IMR-90 (cell line): ENCODE measurements at regions not wholly inside any gene's neighbourhood (a gene's known extent, or its start where the extent isn't known, plus 50 kb on each side); places are given as distances from the start of the nearest gene placed in this dataset.

Experiments
- ATAC-seq: fragments of 200-7000 bp; cut with Tn5 transposase; 2 replicates; pipeline ENCODE4 v1.9.1; 2020; ENCODE audit warnings: low read depth, mild to moderate bottlenecking, moderate library complexity
- BruUV-seq: library from RNA; stranded (reverse); fragments of 400-500 nt; replicated peaks from 2 replicates; lab custom pipeline; 2021; lab: Mats Ljungman, UMichigan
- CTCF ChIA-PET: fragments of 300-600 bp; formaldehyde crosslinking; extraction: SDS; loops from one replicate; lab custom pipeline; 2021; ENCODE audit warnings: antibody characterized with exemption; lab: Yijun Ruan, JAX
- POLR2A ChIA-PET: fragments of 300-600 bp; sonication (Branson Sonifier 250); formaldehyde crosslinking; loops from one replicate; lab custom pipeline; 2022; ENCODE audit warnings: antibody characterized with exemption; ENCODE audit not compliant: unreplicated experiment; lab: Charles Lee
- DNase-seq: peaks from one replicate; pipeline ENCODE4 v3.0.0; 2013
- H2AFZ ChIP-seq: replicated peaks from 2 replicates; pipeline ENCODE3; 2013; ENCODE audit warnings: low read length, mild to moderate bottlenecking; ENCODE audit not compliant: poor library complexity
- H2AK5ac ChIP-seq: 2 replicates; pipeline ENCODE4 v1.6.1; 2013; ENCODE audit warnings: low read depth, low read length, inconsistent platforms
- H2AK9ac ChIP-seq: replicated peaks from 2 replicates; pipeline ENCODE3; 2013; ENCODE audit warnings: mild to moderate bottlenecking, low read depth, low read length, moderate library complexity; ENCODE audit not compliant: poor library complexity
- H2BK120ac ChIP-seq: 2 replicates; pipeline ENCODE4 v1.6.1; 2013; ENCODE audit warnings: low read depth, low read length, inconsistent platforms
- H2BK15ac ChIP-seq: 3 replicates; pipeline ENCODE4 v1.6.1; 2013; ENCODE audit warnings: low read depth, low read length, inconsistent platforms
- H2BK20ac ChIP-seq: 2 replicates; pipeline ENCODE4 v1.6.1; 2013; ENCODE audit warnings: low read depth, mild to moderate bottlenecking, inconsistent platforms, low read length, moderate library complexity
- H2BK5ac ChIP-seq: 2 replicates; pipeline ENCODE4 v1.6.1; 2013; ENCODE audit warnings: mild to moderate bottlenecking, low read depth, low read length, inconsistent platforms; ENCODE audit not compliant: poor library complexity, severe bottlenecking
- H3K14ac ChIP-seq: replicated peaks from 2 replicates; pipeline ENCODE4 v1.6.1; 2013; ENCODE audit warnings: low read depth, low read length, inconsistent platforms
- H3K18ac ChIP-seq: 2 replicates; pipeline ENCODE4 v1.6.1; 2013; ENCODE audit warnings: low read depth, low read length, control low read depth
- H3K23ac ChIP-seq: 2 replicates; pipeline ENCODE4 v1.6.1; 2013; ENCODE audit warnings: low read depth, low read length, inconsistent platforms
- H3K27ac ChIP-seq: 2 replicates; pipeline ENCODE4 v1.5.1; 2013; ENCODE audit warnings: mild to moderate bottlenecking, control low read depth, low read length; ENCODE audit not compliant: insufficient read depth
- H3K27me3 ChIP-seq: 2 replicates; pipeline ENCODE4 v1.6.1; 2013; ENCODE audit warnings: low read length; ENCODE audit not compliant: control insufficient read depth, insufficient read depth
- H3K36me3 ChIP-seq: 2 replicates; pipeline ENCODE4 v1.6.1; 2013; ENCODE audit warnings: low read length, mixed read lengths; ENCODE audit not compliant: control insufficient read depth, insufficient read depth
- H3K4ac ChIP-seq: 2 replicates; pipeline ENCODE4 v1.6.1; 2013; ENCODE audit warnings: low read depth, low read length, inconsistent platforms
- H3K4me1 ChIP-seq: 2 replicates; pipeline ENCODE4 v1.6.1; 2013; ENCODE audit warnings: low read length, mixed read lengths; ENCODE audit not compliant: control insufficient read depth, insufficient read depth
- H3K4me2 ChIP-seq: 2 replicates; pipeline ENCODE4 v1.6.1; 2013; ENCODE audit warnings: low read depth, mild to moderate bottlenecking, control low read depth, low read length, moderate library complexity
- H3K4me3 ChIP-seq: 2 replicates; pipeline ENCODE4 v1.5.1; 2013; ENCODE audit warnings: low read depth, mild to moderate bottlenecking, control low read depth, low read length, moderate library complexity; ENCODE audit not compliant: insufficient read depth
- H3K56ac ChIP-seq: 2 replicates; pipeline ENCODE4 v1.6.1; 2013; ENCODE audit warnings: low read length, inconsistent platforms; ENCODE audit not compliant: insufficient read depth; ENCODE audit errors: extremely low read depth
- H3K79me1 ChIP-seq, 2 experiments: 2 replicates each; pipeline ENCODE4 v1.6.1; 2013; ENCODE audit warnings: low read length in 2 of 2, inconsistent platforms in 1 of 2, low read depth in 1 of 2
- H3K9ac ChIP-seq: 2 replicates; pipeline ENCODE4 v1.6.1; 2013; ENCODE audit warnings: low read depth, low read length, control low read depth
- H3K9me1 ChIP-seq: 2 replicates; pipeline ENCODE4 v1.6.1; 2013; ENCODE audit warnings: low read length, inconsistent platforms; ENCODE audit not compliant: insufficient read depth
- H3K9me3 ChIP-seq: 2 replicates; pipeline ENCODE4 v1.6.1; 2013; ENCODE audit warnings: low read length; ENCODE audit not compliant: control insufficient read depth, insufficient read depth
- H4K20me1 ChIP-seq: 2 replicates; pipeline ENCODE4 v1.6.1; 2013; ENCODE audit warnings: low read length, inconsistent platforms; ENCODE audit not compliant: insufficient read depth
- H4K5ac ChIP-seq: 2 replicates; pipeline ENCODE4 v1.6.1; 2013; ENCODE audit warnings: mild to moderate bottlenecking, low read depth, low read length, control low read depth
- H4K8ac ChIP-seq, 2 experiments: 2 replicates each; pipeline ENCODE4 v1.6.1; 2013; ENCODE audit warnings: low read depth in 2 of 2, low read length in 2 of 2, control low read depth in 1 of 2, inconsistent platforms in 1 of 2
- H4K91ac ChIP-seq: 2 replicates; pipeline ENCODE4 v1.6.1; 2013; ENCODE audit warnings: low read depth, low read length, inconsistent platforms; ENCODE audit not compliant: insufficient read depth
- FOS ChIP-seq: fragments of 150-350 bp; IDR thresholded peaks from 2 replicates; pipeline ENCODE4 v1.6.1; 2016; ENCODE audit warnings: low read depth, low read length
- WGBS, 2 experiments: methylation state at CpG; one replicate each; pipeline versions ENCODE4 v1.1.5 to v1.1.7; 2013; ENCODE audit warnings: missing lambda C conversion rate in 2 of 2; ENCODE audit not compliant: insufficient read length in 1 of 2; ENCODE audit errors: extremely low coverage in 2 of 2; 5-methylcytosine and 5-hydroxymethylcytosine counted together
- dilution Hi-C: fragments of 300-500 bp; cut with HindIII; formaldehyde crosslinking; loops from one replicate; pipeline ENCODE4 v1.14.3; 2018; ENCODE audit warnings: low sequenced_read_pairs; ENCODE audit not compliant: unreplicated experiment
- in situ Hi-C: fragments of 300-500 bp; cut with MboI; formaldehyde crosslinking; loops from 3 replicates; pipeline ENCODE4 v1.14.3; 2019; ENCODE audit warnings: low sequenced_read_pairs, inconsistent platforms, mixed read lengths
- intact Hi-C: fragments of 100-400 bp; cut with micrococcal nuclease; formaldehyde crosslinking; loops from 2 replicates; pipeline ENCODE4 v1.10.0; 2022
- TF ChIP-seq, protein P1 (sequence below): fragments of 150-350 bp; IDR thresholded peaks from 2 replicates; pipeline ENCODE4 v1.6.1; 2016; ENCODE audit warnings: low read depth, mild to moderate bottlenecking, low read length, moderate library complexity, borderline replicate concordance

DNA sequence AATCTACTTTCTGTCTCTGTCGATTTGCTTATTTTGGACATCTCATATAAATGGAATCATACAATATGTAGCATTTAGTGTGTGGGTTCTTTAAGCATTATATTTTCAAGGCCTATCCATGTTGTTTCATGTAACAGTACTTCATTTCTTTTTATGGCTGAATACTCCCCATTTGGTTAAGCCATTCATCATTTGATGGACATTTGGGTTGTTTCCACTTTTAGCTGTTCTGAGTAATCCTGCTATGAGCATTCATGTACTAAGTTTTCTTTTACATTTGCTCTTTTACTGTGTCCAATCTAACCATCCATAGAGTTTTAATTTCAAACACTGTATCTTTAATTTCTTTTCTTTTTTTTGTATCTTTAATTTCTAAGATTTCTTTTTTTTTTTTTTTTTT, 55.6 kb upstream of the SPTBN2 start:
- Histone ChIP-seq H3K36me3 (no peaks in the 10 kb centered on the region), H4K5ac (no peak overlapping the region), H4K8ac (no peak overlapping the region), H3K9me3 (no peaks in the 10 kb centered on the region), H3K4me2 (no peak overlapping the region), H2AK5ac (no peak overlapping the region), H3K4ac (no peak overlapping the region), H3K56ac (no peak overlapping the region), H2BK120ac (no peak overlapping the region), H3K4me1 (peaks cover 5% of the 10 kb centered on the region; the same call in 1 of the 2 replicates), H2BK15ac (no peak overlapping the region), H3K9ac (no peak overlapping the region), H3K79me1 (no peaks in the 10 kb centered on the region), H2BK20ac (no peak overlapping the region), H2AFZ (no peak overlapping the region), H3K27me3 (no peaks in the 10 kb centered on the region), H4K20me1 (no peaks in the 10 kb centered on the region), H3K14ac (no peak overlapping the region), H2BK5ac (no peak overlapping the region), H3K27ac (no peak overlapping the region), H3K9me1 (peaks cover 2% of the 10 kb centered on the region; the same call in 1 of the 2 replicates), H2AK9ac (no peak overlapping the region), H3K23ac (no peak overlapping the region), H3K4me3 (no peak overlapping the region), H4K91ac (no peak overlapping the region), H3K18ac (no peak overlapping the region)
- BruUV-seq: no TSS peak
- TF ChIP-seq, protein P1, sequence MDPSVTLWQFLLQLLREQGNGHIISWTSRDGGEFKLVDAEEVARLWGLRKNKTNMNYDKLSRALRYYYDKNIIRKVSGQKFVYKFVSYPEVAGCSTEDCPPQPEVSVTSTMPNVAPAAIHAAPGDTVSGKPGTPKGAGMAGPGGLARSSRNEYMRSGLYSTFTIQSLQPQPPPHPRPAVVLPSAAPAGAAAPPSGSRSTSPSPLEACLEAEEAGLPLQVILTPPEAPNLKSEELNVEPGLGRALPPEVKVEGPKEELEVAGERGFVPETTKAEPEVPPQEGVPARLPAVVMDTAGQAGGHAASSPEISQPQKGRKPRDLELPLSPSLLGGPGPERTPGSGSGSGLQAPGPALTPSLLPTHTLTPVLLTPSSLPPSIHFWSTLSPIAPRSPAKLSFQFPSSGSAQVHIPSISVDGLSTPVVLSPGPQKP: no peak
- no peak for TF ChIP-seq FOS
- ATAC-seq: no peak
- POLR2A ChIA-PET: no interaction called here
- peak; percentile 2 for DNase-seq
- intact Hi-C loops: loop anchor here (5.0 kb wide), 2 partner anchors 33 to 42 kb away; a partner anchor contains a TSS
- CTCF ChIA-PET: no interaction called here
- in situ Hi-C loops: no loop called here
- dilution Hi-C loops: no loop called here
- WGBS, 2 experiments: no CpG with 5 or more reads among the region's 1 CpG
